HG02938 (cell line): ENCODE measurements at regions not wholly inside any gene's neighbourhood (a gene's known extent, or its start where the extent isn't known, plus 50 kb on each side); places are given as distances from the start of the nearest gene placed in this dataset.
A peak's percentile ranks its signal among the peaks of the same experiment; 100 is the strongest.

ENCODE experiments used
- ATAC-seq: cut with Tn5 transposase; IDR thresholded peaks from one replicate; pipeline ENCODE4 v1.9.1; 2021; ENCODE audit warnings: mild to moderate bottlenecking, moderate library complexity; ENCODE audit not compliant: unreplicated experiment

DNA sequence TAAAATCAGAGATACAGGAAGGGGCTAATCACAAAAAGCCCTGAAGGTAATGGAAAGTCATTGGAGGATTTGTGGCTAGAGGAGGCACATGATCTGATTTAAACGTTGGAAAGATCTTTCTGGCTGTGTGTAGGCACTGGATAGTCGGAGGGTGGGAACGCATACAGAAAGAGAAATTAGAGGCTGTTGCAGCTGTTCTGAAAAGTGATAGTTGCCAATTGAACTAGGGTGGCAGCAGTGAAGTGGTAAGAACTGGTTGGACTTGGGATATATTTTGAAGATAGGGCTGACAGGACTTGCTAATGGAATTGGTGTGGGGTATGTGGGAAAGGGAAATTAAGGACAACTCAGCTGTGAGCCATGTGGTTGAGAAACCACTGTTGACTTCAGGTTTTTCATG lies 223.6 kb downstream of the OGFRL1 start:
- ATAC-seq = no peak

DNA sequence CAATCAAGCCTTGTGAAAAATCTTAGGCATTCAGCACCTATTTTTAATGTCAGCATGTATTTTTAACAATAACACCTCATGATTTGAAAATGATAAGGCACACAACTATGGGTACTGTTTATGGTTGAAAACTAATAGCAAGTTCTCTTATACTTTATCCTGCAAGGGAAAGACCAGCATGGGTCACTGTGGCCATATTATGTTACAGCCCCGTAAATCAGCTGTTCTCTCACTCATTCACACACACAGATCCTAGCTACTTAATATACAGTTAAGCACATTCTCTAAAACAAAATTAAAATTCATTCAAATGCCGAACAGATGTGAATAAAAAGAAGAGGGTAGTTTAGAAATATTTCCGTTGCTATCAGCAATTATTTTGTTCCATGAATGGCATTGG lies 224.4 kb downstream of the OGFRL1 start:
- no peak for ATAC-seq

DNA sequence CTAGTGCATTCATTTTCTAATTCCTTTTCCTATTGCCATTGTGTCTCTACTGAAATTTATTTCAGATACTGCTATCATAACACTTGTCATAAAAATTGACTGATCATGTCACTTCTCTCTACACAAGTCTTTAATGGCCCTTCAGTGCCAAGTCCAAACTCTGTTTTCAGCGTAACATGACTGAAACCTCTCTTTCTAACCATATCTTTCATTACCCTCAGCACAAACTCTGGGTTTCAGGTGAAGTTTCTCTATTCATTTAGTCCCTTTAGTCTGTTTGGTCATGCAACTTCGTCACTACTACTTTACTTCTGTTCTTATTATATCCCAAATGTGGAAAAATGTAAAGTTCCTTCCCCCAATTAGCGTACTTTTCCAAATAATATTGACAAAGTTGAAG lies 234.9 kb downstream of the OGFRL1 start:
- peak; percentile 81 for ATAC-seq

DNA sequence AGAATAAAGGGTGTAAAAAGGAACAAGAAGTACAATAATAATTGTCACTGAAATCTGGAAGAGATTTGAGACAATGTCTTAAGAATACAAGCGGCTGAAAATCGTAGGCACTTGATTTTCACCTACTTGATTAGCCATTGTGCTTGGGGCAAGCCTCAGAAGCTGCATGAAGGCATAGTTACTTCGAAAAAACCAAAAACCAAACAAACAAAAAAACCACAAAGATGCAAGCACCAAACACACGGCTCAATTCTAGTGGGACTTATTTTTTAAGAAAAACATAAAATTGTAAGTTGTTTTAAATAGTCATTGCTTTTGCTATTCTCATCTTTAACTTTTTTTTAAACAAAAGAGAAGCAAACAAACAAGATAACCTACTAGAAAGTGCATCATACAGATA lies 235.6 kb downstream of the OGFRL1 start:
- ATAC-seq = no peak

DNA sequence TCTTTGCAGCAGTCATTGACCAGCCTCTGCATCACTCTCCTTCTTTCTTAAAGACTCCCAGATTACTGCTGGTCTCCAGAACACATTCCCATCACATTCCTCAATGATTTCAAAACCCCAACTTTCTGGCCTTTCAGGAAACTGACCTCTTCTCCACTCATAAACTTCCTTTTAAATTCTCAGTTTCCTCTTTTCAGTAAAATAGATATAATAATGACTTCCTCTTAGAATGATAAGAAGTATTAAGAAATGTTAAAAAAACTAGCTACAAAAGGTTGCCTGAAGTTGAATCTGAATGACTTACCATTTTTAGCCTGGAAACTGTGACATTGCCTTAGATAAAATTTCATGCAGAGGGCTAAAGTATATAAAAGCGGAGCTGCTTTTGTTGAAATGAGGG lies 239.3 kb downstream of the OGFRL1 start:
- ATAC-seq = no peak

DNA sequence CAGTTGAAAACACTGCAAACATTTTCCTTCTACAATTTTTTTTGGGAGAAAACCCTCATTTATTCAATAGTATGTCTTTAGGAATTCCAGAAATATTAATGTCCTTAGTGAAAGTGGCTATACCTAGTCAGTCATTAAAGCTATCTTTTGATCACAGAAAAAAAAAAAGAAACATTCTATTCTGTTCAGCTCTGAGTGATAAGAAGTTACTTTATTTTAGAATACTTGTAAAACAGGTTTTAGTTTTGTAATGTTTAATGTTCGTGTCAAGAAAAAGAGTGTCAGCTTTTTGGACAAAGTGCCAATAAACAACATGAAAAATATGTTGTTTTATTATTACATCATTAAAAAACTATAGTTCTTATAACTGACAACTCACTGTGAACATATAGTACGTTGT lies 240.4 kb downstream of the OGFRL1 start:
- no peak for ATAC-seq

DNA sequence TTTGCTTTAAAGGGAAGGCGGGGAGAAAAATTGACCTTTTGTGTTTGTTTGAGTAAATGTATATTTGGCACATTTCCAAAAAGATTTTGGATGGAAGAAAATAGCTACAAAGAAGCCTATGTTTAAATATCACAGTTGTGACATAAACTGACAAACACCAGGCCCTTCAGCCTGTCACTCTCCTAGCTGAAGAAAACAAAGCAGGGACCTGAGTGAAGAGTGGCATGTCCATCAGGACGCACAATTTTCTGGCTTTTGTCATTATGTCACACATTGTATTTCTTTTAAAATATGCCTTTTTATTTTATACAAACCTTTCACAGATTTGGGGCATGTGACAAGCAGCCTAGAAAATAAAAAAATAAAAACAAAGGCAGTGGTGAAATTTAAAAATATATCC lies 241.2 kb downstream of the OGFRL1 start:
- ATAC-seq = no peak

DNA sequence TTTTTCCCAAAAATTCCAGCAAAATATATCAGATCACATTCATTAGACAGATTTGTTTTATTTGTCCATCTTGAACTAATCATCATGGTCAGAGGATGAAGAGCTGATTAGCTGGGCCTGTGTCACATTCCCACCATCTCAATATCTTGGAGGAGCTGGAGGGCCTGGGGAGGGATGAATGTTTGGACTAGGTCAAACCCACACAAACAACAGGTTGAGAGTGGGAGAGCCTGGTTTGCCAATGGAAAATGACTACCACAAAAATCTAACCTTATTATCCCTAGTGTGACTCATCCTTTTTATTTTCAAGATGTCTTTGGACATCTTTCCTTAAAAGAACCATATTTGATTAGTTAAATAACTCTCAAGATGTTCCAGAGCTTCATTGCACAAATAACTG lies 242.4 kb downstream of the OGFRL1 start:
- no peak for ATAC-seq

DNA sequence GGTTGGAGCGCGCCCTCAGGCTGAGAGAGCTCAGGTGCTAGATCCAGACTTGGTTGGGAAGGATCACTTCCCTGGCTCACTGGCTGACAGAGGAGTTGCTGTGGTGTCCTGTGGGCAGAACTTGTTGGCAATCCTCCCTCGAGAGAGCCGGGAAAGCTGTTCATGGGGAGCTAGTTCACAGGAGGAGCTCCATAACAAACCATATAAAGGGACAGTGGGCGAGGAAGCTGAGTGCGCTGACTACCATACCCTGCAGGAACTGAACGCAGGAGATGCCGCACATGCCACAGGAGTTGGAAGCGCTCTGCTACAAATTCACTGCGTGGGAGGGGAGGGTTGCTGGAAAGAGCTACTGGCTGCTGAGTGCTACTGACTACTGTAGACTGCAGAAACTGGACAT lies 243.2 kb downstream of the OGFRL1 start:
- no peak for ATAC-seq

DNA sequence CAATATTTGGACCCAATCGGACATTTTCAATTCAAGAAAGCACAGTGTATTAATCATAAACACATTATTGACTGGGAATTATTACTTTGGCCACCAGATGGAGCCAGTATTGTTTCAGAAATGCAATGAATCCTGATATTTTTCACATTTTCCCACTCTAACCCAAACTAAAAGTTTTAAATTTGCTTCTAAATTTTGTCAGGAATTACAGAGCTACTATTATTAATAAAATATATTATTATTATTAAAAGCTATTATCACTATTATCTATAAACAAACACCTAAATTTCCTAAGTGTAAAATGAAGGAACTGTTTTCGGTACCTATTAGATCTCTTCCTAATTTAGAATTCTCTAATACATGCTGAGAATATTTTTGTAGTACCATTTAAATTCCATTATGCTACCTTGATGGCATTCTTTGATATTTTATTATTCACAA lies 245.3 kb downstream of the OGFRL1 start:
- no peak for ATAC-seq

DNA sequence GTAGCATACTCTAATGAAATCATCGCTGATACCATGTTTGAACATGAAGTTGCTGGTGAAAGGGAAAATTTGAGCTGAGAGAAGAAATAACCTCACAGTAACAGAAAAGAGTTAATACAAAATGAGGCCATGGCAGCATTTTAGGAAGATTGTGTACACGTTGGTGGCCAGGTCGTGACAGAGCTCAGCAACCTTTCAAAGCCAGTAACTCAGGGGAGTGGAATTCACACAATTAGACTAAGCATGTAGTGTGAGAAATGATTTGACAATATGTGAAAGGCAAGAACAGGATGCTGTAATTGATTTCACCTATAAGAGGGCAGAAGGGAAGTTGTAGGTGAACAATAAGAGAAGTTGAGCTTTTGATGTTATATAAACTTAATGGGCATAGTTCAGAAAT lies 246.3 kb downstream of the OGFRL1 start:
- ATAC-seq = no peak

DNA sequence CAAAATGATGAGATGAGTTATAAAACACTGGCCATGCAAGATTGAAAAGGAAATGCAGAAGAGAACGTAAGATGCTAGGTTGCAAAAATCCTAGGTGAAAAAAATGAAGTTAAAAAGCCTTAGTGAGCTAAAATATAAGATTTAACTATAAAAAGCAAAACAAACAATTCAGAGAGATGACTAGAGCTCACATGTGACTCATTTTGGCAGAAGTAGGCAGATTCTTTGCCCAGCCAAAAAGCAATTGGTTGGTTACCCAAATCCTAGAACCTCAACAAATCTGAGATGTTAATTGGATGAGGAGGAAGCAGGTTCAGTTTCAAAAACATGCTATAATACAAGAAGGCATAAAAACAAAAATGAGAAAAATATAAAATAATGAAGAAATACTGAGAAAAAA lies 249.1 kb downstream of the OGFRL1 start:
- no peak for ATAC-seq

DNA sequence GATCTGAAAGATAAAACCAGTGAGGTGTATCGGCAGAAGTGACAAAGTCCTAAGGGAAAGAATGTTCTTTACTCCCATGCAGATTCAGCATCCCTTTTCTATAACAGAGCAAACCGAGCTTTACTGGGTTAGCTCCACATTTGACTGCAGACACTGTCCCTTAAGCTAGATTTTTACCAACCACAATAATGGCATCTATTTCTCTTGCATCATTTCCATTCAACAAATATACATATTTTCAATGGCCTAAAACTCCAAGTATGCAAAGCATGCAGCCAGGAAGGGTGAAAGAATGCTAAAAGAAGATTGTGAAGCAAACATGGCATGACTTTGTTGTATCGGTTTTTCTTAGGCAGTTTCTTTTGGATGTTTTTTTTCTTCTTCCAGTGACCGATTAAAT lies 255.4 kb downstream of the OGFRL1 start:
- no peak for ATAC-seq

DNA sequence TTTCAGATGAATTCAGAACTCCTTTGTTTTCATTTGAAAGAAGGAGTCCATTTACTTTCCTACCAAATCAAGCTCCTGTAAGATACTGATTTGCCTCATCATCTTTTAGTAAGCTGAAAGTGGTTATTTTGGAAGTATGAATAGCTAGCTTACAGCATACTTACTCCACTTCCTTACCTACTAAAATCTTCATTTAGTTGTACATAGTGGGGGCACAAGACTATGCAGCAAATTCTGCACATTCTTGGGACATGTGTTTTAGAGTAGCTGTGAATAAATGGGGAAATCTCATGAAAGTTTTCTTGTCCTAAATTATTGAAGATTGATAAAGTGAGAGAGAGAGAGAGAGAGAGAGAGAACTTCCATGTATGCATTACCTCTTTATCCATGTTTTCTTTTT lies 256.3 kb downstream of the OGFRL1 start:
- no peak for ATAC-seq

DNA sequence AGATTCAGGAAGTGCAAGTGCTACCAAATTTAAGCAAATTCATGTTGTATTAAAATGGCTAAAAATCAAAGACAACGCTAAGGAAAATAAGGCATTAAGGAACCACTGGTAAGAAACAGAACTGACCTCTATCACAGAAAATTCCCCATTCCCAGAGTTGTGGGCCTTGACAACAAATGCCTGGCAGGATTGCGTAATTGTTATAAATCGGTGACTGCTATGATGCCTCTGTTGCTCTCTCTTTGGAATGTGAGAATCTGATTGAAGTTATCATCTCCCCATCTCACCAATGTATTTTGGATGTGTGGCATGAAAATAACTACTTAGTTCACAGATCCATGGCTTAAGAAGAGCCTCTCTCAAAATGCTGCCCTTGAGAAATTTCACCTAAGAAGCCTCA lies 257.3 kb downstream of the OGFRL1 start:
- ATAC-seq = no peak

DNA sequence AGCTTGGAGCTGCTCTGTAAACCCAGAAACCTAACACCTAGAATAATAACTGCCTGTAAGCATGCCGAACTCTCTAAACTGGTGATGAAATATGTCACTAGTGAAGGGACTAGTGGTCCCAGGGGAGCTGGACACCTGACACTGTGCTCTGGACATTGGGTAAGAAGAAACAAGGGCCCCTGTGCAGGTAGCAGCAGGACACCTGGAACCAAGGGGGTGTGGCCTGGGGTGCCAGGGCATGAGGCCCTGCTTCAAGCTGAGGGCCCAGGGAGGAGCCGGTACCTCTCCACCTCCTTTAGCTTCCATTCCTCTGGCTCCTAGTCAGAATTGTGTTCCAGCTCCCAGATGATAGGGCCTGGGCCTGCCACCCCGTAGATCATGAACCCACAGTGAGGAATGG lies 263.2 kb downstream of the OGFRL1 start:
- no peak for ATAC-seq

DNA sequence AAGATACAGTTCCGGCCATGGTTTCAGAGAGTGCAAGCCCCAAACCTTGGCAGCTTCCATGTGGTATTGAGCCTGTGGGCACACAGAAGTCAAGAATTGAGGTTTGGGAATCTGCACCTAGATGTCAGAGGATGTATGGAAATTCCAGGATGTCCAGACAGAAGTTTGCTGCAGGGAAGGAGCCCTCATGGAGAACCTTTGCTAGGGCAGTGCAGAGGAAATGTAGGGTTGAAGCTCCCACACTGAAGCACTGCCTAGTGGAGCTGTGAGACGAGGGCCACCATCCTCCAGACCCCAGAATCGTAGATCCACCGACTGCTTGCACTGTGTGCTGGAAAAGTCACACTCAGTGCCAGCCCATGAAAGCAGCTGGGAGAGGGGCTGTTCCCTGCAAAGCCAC lies 267.5 kb downstream of the OGFRL1 start:
- no peak for ATAC-seq

DNA sequence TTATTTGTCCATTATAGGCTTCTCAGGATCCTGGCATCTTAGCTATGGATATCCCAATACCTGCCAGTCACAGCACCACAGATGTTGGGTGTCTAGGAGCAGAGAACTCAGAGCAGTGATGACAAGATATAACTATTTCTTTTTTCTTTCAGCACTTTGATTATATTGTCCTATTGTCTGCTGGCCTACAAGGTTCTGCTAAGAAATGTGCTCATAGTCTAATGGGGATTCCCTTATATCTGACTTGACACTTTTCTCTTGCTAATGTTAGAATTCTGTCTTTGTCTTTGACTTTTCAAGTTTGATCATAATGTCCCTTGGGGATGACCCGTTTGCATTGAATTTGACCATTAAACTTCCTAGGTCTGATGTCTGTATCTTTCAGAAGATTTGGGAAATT lies 270.4 kb downstream of the OGFRL1 start:
- no peak for ATAC-seq

DNA sequence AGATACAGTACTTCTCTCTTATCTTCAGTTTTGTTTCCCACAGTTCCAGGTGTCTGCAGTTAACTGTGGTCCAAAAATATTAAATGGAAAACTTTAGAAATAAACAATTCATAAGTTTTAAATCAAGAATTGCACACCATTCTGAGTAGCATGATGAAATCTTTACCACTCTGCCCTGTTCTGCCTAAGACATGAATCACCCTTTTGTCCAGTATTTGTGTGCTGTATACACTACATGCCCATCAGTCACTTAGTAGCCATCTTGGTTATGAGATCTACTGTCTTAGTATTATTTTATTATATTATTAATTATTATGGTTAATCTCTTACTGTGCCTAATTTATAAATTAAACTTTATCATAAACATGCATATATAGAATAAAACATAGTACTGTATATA lies 279.0 kb downstream of the OGFRL1 start:
- ATAC-seq = no peak

DNA sequence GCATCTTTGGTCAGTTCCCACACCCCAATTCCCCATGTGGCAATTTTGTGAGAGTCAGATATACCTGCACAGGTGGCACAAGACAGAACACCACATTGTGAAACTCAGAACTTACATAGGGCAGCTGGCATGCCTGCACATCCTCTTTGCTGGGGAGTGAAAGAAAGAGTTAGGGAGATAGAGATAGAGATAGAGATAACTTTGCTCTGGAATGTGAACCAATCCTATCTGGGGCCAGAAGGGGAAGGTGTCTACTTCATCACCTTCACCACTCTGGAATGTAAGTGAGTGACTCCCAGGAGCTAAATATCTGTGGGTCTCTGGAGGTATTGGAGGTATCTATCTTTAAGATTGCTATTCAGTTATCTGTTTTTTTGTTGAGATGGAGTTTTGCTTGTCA lies 289.2 kb downstream of the OGFRL1 start:
- no peak for ATAC-seq

DNA sequence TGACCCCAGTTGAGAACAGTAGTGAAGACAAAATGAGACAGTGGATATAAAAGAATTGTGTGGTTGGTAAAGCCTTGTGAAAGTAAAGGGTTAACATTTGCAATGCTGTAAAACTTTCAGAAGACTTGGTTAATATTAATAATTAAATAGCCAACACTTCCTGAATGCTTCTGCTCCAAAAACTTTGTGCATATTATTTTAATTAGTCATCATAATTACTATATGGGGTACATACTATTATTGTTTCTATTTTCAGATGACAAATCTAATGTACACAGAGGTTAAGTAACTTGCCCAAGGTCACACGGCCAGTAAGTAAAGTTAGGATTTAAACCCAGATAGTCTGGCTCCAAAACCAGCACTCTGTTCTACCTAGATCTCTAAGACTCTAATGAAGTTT lies 291.3 kb downstream of the OGFRL1 start:
- ATAC-seq = no peak

DNA sequence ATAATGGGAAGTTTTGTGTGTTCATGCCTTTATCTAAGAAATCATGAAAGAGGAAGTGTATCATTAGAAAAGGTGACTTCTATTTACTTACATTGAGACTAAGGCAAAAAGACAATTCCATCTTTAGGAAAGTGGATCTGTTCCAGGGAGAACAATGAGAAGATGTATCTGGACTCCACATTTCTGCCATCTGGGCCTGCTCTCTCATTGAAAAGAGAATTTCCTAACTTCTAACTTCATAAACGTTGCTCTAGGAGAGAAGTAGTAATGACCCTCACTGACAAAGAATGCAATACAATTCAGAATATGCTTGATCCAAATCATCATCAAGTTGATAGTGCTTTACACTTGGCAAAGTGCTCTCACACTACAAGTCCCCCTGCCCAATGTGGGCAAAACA lies 294.2 kb downstream of the OGFRL1 start:
- no peak for ATAC-seq

DNA sequence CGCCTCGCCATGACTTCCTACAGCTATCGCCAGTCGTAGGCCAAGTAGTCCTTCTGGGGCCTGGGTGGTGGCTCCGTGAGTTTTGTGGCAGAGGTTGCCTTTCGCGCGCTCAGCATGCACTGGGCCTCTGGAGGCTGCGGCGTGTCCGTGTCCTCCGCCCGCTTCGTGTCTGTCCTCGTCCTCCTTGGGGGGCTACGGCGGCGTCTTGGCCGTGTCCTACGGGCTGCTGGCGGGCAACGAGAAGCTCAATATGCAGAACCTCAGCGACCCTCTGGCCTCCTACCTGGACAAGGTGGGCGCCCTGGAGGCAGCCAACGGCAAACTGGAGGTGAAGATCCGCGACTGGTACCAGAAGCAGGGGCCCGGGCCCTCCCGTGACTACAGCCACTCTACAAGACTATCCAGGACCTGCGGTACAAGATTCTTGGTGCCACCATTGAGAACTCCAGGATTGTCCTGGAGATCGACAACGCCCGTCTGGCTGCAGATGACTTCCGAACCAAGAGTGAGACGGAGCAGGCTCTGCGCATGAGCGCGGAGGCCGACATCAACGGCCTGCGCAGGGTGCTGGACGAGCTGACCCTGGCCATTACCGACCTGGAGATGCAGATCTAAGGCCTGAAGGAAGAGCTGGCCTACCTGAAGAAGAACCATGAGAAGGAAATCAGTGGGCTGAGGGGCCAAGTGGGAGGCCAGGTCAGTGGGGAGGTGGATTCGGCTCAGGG lies 296.3 kb downstream of the OGFRL1 start:
- no peak for ATAC-seq
